GM19395 (cell line): ENCODE measurements at regions not wholly inside any gene's neighbourhood (a gene's known extent, or its start where the extent isn't known, plus 50 kb on each side); places are given as distances from the start of the nearest gene placed in this dataset.

Source experiments
- ATAC-seq: cut with Tn5 transposase; IDR thresholded peaks from one replicate; pipeline ENCODE4 v1.9.1; 2021; ENCODE audit warnings: mild to moderate bottlenecking, moderate library complexity; ENCODE audit not compliant: unreplicated experiment

GRCh38 chr4:26067035-26067434 is 153.0 kb downstream of the SMIM20 start:
- ATAC-seq = no peak

GRCh38 chr4:26069218-26069617 is 155.2 kb downstream of the SMIM20 start:
- ATAC-seq = no peak

- no peak for ATAC-seq
Measured at GRCh38 chr4:26071688-26072087, 157.7 kb downstream of the SMIM20 start.

GRCh38 chr4:26073886-26074560 is 160.0 kb downstream of the SMIM20 start:
- no peak for ATAC-seq

GRCh38 chr4:26074712-26075430 is 160.9 kb downstream of the SMIM20 start:
- ATAC-seq = peak; percentile 77

GRCh38 chr4:26075583-26075982 is 161.6 kb downstream of the SMIM20 start:
- ATAC-seq = peak; percentile 26

- ATAC-seq = peak; percentile 76
Measured at GRCh38 chr4:26076000-26076587, 162.1 kb downstream of the SMIM20 start.

- ATAC-seq = no peak
Measured at GRCh38 chr4:26076896-26077295, 162.9 kb downstream of the SMIM20 start.

GRCh38 chr4:26077756-26078155 is 163.7 kb downstream of the SMIM20 start:
- no peak for ATAC-seq

- ATAC-seq = no peak
Measured at GRCh38 chr4:26080870-26081628, 167.0 kb downstream of the SMIM20 start.

- no peak for ATAC-seq
Measured at GRCh38 chr4:26081795-26082498, 167.9 kb downstream of the SMIM20 start.

- no peak for ATAC-seq
Measured at GRCh38 chr4:26082565-26082964, 168.5 kb downstream of the SMIM20 start.

GRCh38 chr4:26083987-26084386 is 170.0 kb downstream of the SMIM20 start:
- ATAC-seq = peak; percentile 63

- ATAC-seq = no peak
Measured at GRCh38 chr4:26084414-26084813, 170.4 kb downstream of the SMIM20 start.

- no peak for ATAC-seq
Measured at GRCh38 chr4:26085551-26085950, 171.5 kb downstream of the SMIM20 start.

GRCh38 chr4:26086621-26087441 is 172.8 kb downstream of the SMIM20 start:
- no peak for ATAC-seq

GRCh38 chr4:26088433-26088928 is 174.5 kb downstream of the SMIM20 start:
- ATAC-seq = peak; percentile 63

GRCh38 chr4:26093551-26093950 is 179.5 kb downstream of the SMIM20 start:
- no peak for ATAC-seq

GRCh38 chr4:26094076-26094475 is 180.1 kb downstream of the SMIM20 start:
- no peak for ATAC-seq

- ATAC-seq = no peak
Measured at GRCh38 chr4:26094911-26095310, 180.9 kb downstream of the SMIM20 start.
